Breast epithelium (tissue), 3 donors: ENCODE measurements at regions not wholly inside any gene's neighbourhood (a gene's known extent, or its start where the extent isn't known, plus 50 kb on each side); places are given as distances from the start of the nearest gene placed in this dataset.

Experiments used
- CTCF ChIP-seq, 3 donors: fragments of 450-650 bp; IDR thresholded peaks; one replicate each; pipeline ENCODE4 v1.5.1; 2016 to 2017; ENCODE audit warnings: antibody characterized with exemption in 3 of 3, mild to moderate bottlenecking in 3 of 3, moderate library complexity in 3 of 3
- POLR2A ChIP-seq: fragments of 450-650 bp; IDR thresholded peaks from one replicate; pipeline ENCODE4 v1.6.1; 2016; ENCODE audit warnings: antibody characterized with exemption, mild to moderate bottlenecking, moderate library complexity

- no peak for TF ChIP-seq POLR2A
- TF ChIP-seq CTCF (IDR thresholded peaks at IDR 0.05), result no peak
Observed at GRCh38 chr6:19668710-19669109, 168.5 kb upstream of the ID4 start.
